HCT116 (cell line): ENCODE measurements at regions not wholly inside any gene's neighbourhood (a gene's known extent, or its start where the extent isn't known, plus 50 kb on each side); places are given as distances from the start of the nearest gene placed in this dataset.

ENCODE experiments used
- ATAC-seq: fragments of 200-7000 bp; cut with Tn5 transposase; 2 replicates; pipeline ENCODE4 v1.9.1; 2020; ENCODE audit warnings: mild to moderate bottlenecking, moderate library complexity
- BruUV-seq: library from RNA; stranded (reverse); fragments of 400-500 nt; replicated peaks from 2 replicates; lab custom pipeline; 2021; lab: Mats Ljungman, UMichigan
- CTCF ChIA-PET: fragments of 300-600 bp; sonication (Branson Sonifier 250); formaldehyde crosslinking; loops from one replicate; lab custom pipeline; 2021; ENCODE audit warnings: antibody characterized with exemption; lab: Charles Lee
- POLR2A ChIA-PET: fragments of 300-600, 350-600 bp; sonication (Branson Sonifier 250); formaldehyde crosslinking; loops from one replicate; lab custom pipeline; 2021; ENCODE audit warnings: antibody characterized with exemption; lab: Charles Lee
- RAD21 ChIA-PET, 2 experiments: fragments of 300-600 bp; sonication (Branson Sonifier 250); formaldehyde crosslinking; loops; one replicate each; lab custom pipeline; 2023; ENCODE audit warnings: low total read pairs in 2 of 2; ENCODE audit not compliant: uncharacterized antibody in 2 of 2, unreplicated experiment in 2 of 2, low non-redundant PET in 1 of 2; lab: Charles Lee
- DNase-seq: peaks from one replicate; pipeline ENCODE4 v3.0.0-alpha.2; 2010; ENCODE audit warnings: low read depth, low spot score
- H2AFZ ChIP-seq: fragments of 200-600 bp; shearing (Covaris generic), sonication (generic); 2 replicates; pipeline ENCODE4 v1.6.1; 2017; ENCODE audit warnings: low read depth, mixed run types, mixed read lengths, antibody characterized with exemption, low read length; ENCODE audit not compliant: poor library complexity, severe bottlenecking
- H3K27ac ChIP-seq: 2 replicates; pipeline ENCODE4 v1.5.1; 2012; ENCODE audit warnings: low read depth, low read length
- H3K27me3 ChIP-seq: fragments of 200-600 bp; sonication (generic); 2 replicates; pipeline ENCODE4 v1.6.1; 2016; ENCODE audit warnings: mixed run types, low read length, mixed read lengths; ENCODE audit not compliant: insufficient read depth
- H3K36me3 ChIP-seq, 2 experiments: fragments of 200-500 bp in 1 of 2; fragments of 200-600 bp in 1 of 2; sonication (Bioruptor generic) in 1 of 2; sonication (generic) in 1 of 2; 2 replicates each; pipeline versions ENCODE4 v1.5.1 to v1.6.1; 2014 to 2016; ENCODE audit warnings: low read length in 2 of 2, inconsistent platforms in 1 of 2, mixed read lengths in 1 of 2, mixed run types in 1 of 2; ENCODE audit not compliant: insufficient read depth in 2 of 2, control insufficient read depth in 1 of 2
- H3K4me1 ChIP-seq, 2 experiments: fragments of 200-600 bp in 1 of 2; sonication (generic) in 1 of 2; 2 replicates each; pipeline versions ENCODE4 v1.5.1 to v1.6.1; 2012 to 2017; ENCODE audit warnings: low read length in 2 of 2, inconsistent platforms in 1 of 2, mild to moderate bottlenecking in 1 of 2, mixed read lengths in 1 of 2, mixed run types in 1 of 2, moderate library complexity in 1 of 2; ENCODE audit not compliant: insufficient read depth in 2 of 2, control insufficient read depth in 1 of 2
- H3K4me2 ChIP-seq: fragments of 200-600 bp; sonication (generic); 2 replicates; pipeline ENCODE4 v1.6.1; 2017; ENCODE audit warnings: mixed run types, low read length, mixed read lengths
- H3K4me3 ChIP-seq, 2 experiments: fragments of 200-600 bp in 1 of 2; sonication (generic) in 1 of 2; replicated peaks in 1 of 2; 2 replicates each; pipeline ENCODE4 v1.5.1; 2011 to 2016; ENCODE audit warnings: low read length in 2 of 2, control low read depth in 1 of 2, low read depth in 1 of 2, mild to moderate bottlenecking in 1 of 2, mixed read lengths in 1 of 2, mixed run types in 1 of 2
- H3K79me2 ChIP-seq: fragments of 200-600 bp; sonication (generic); 2 replicates; pipeline ENCODE4 v1.6.1; 2017; ENCODE audit warnings: mild to moderate bottlenecking, mixed run types, low read length, moderate library complexity, mixed read lengths; ENCODE audit not compliant: insufficient read depth
- H3K9ac ChIP-seq: fragments of 200-600 bp; sonication (generic); 2 replicates; pipeline ENCODE4 v1.6.1; 2016; ENCODE audit warnings: low read length, mixed read lengths
- H3K9me2 ChIP-seq: fragments of 200-600 bp; sonication (generic), shearing (Covaris generic); 2 replicates; pipeline ENCODE4 v1.6.1; 2017; ENCODE audit warnings: mixed run types, mild to moderate bottlenecking, moderate library complexity; ENCODE audit not compliant: insufficient read depth
- H3K9me3 ChIP-seq, 2 experiments: fragments of 200-500 bp in 1 of 2; fragments of 200-600 bp in 1 of 2; sonication (Bioruptor generic) in 1 of 2; sonication (generic) in 1 of 2; 2 replicates each; pipeline ENCODE4 v1.6.1; 2014 to 2017; ENCODE audit warnings: low read length in 2 of 2, mixed read lengths in 2 of 2, inconsistent platforms in 1 of 2, low read depth in 1 of 2, mild to moderate bottlenecking in 1 of 2, mixed run types in 1 of 2, moderate library complexity in 1 of 2; ENCODE audit not compliant: control insufficient read depth in 1 of 2, insufficient read depth in 1 of 2
- H4K20me1 ChIP-seq: fragments of 200-600 bp; sonication (generic), shearing (Covaris generic); 2 replicates; pipeline ENCODE4 v1.6.1; 2017; ENCODE audit warnings: mixed run types, mild to moderate bottlenecking, moderate library complexity; ENCODE audit not compliant: insufficient read depth
- CBX3 ChIP-seq: IDR thresholded peaks from 2 replicates; pipeline ENCODE4 v1.6.1; 2012; ENCODE audit warnings: low read depth
- ELF1 ChIP-seq: IDR thresholded peaks from 2 replicates; pipeline ENCODE4 v1.6.1; 2012; ENCODE audit warnings: low read depth, borderline replicate concordance
- EZH2 ChIP-seq: fragments of 200-600 bp; sonication (generic); IDR thresholded peaks from 2 replicates; pipeline ENCODE4 v1.6.1; 2017; ENCODE audit warnings: antibody characterized with exemption, mixed run types
- FOSL1 ChIP-seq: IDR thresholded peaks from 2 replicates; pipeline ENCODE4 v1.6.1; 2012; ENCODE audit warnings: low read depth
- JUND ChIP-seq: IDR thresholded peaks from 2 replicates; pipeline ENCODE4 v1.6.1; 2012
- MAX ChIP-seq: IDR thresholded peaks from 2 replicates; pipeline ENCODE4 v1.6.1; 2012
- POLR2A ChIP-seq: IDR thresholded peaks from 2 replicates; pipeline ENCODE4 v1.7.0; 2011; ENCODE audit warnings: borderline replicate concordance; ENCODE audit not compliant: insufficient read depth, insufficient read length; ENCODE audit errors: extremely low read depth
- POLR2AphosphoS5 ChIP-seq: IDR thresholded peaks from 2 replicates; pipeline ENCODE4 v1.6.1; 2011; ENCODE audit warnings: mild to moderate bottlenecking, low read depth, low read length, moderate library complexity
- RAD21 ChIP-seq: IDR thresholded peaks from 2 replicates; pipeline ENCODE4 v1.6.1; 2012; ENCODE audit warnings: low read depth, mild to moderate bottlenecking
- SIN3A ChIP-seq: IDR thresholded peaks from 2 replicates; pipeline ENCODE4 v1.6.1; 2012; ENCODE audit warnings: low read depth
- SP1 ChIP-seq: IDR thresholded peaks from 2 replicates; pipeline ENCODE4 v1.6.1; 2012; ENCODE audit warnings: low read depth
- SRF ChIP-seq: IDR thresholded peaks from 2 replicates; pipeline ENCODE4 v1.6.1; 2012; ENCODE audit warnings: low read depth
- YY1 ChIP-seq: IDR thresholded peaks from 2 replicates; pipeline ENCODE4 v1.6.1; 2011; ENCODE audit warnings: low read length, low read depth, moderate library complexity, mild to moderate bottlenecking; ENCODE audit not compliant: insufficient replicate concordance; ENCODE audit errors: extremely low read depth
- ZFX ChIP-seq: fragments of 450-650 bp; IDR thresholded peaks from 2 replicates; pipeline ENCODE4 v1.6.1; 2017
- ZNF274 ChIP-seq: fragments of 200-500 bp; sonication (Bioruptor generic); IDR thresholded peaks from 2 replicates; pipeline ENCODE4 v1.6.1; 2014; ENCODE audit warnings: mild to moderate bottlenecking, low read depth, low read length, inconsistent platforms
- intact Hi-C: fragments of 100-400 bp; cut with micrococcal nuclease; formaldehyde crosslinking; loops from 2 replicates; pipeline ENCODE4 v1.10.0; 2022
- TF ChIP-seq, protein P1 (sequence below): IDR thresholded peaks from 2 replicates; pipeline ENCODE4 v1.6.1; 2011; ENCODE audit warnings: mild to moderate bottlenecking, low read length, moderate library complexity; ENCODE audit not compliant: insufficient replicate concordance; ENCODE audit errors: extremely low read depth
- TF ChIP-seq, protein P2 (sequence below), 3 experiments: fragments of 200-600 bp in 1 of 3; sonication (generic) in 1 of 3; IDR thresholded peaks in 2 of 3; conservative IDR thresholded peaks in 1 of 3; 2 replicates each; pipeline ENCODE4 v1.5.1; 2012 to 2017; ENCODE audit warnings: low read depth in 2 of 3, low read length in 2 of 3, antibody characterized with exemption in 1 of 3, borderline replicate concordance in 1 of 3, control low read depth in 1 of 3, mild to moderate bottlenecking in 1 of 3, mixed read lengths in 1 of 3, mixed run types in 1 of 3, moderate library complexity in 1 of 3; ENCODE audit not compliant: insufficient read depth in 1 of 3
- TF ChIP-seq, protein P3 (sequence below): IDR thresholded peaks from 2 replicates; pipeline ENCODE4 v1.6.1; 2012; ENCODE audit warnings: low read depth

- ChIA-PET POLR2A (no interaction called here), CTCF (no interaction called here), RAD21 (no interaction called here)
- no TSS peak for BruUV-seq
- intact Hi-C loops = no loop called here
- no peak overlapping the region for H3K9ac ChIP-seq
- no peak overlapping the region for H2AFZ ChIP-seq
- no peaks in the 10 kb centered on the region for H3K4me1 ChIP-seq
- no peaks in the 10 kb centered on the region for H3K36me3 ChIP-seq
- H3K4me2 ChIP-seq = no peak overlapping the region
- H4K20me1 ChIP-seq = no peaks in the 10 kb centered on the region
- DNase-seq = no peak
- no peaks in the 10 kb centered on the region for H3K79me2 ChIP-seq
- no peak overlapping the region for H3K27ac ChIP-seq
- no peak overlapping the region for H3K4me3 ChIP-seq
- H3K9me3 ChIP-seq = peaks cover 0 to 4% of the 10 kb centered on the region in 2 experiments; a peak in 2 of 4 replicates
- ATAC-seq = no peak
- H3K27me3 ChIP-seq = no peaks in the 10 kb centered on the region
- no peak for TF ChIP-seq ZFX
- no peak for TF ChIP-seq POLR2A
- no peak for TF ChIP-seq FOSL1
- TF ChIP-seq, protein P1, sequence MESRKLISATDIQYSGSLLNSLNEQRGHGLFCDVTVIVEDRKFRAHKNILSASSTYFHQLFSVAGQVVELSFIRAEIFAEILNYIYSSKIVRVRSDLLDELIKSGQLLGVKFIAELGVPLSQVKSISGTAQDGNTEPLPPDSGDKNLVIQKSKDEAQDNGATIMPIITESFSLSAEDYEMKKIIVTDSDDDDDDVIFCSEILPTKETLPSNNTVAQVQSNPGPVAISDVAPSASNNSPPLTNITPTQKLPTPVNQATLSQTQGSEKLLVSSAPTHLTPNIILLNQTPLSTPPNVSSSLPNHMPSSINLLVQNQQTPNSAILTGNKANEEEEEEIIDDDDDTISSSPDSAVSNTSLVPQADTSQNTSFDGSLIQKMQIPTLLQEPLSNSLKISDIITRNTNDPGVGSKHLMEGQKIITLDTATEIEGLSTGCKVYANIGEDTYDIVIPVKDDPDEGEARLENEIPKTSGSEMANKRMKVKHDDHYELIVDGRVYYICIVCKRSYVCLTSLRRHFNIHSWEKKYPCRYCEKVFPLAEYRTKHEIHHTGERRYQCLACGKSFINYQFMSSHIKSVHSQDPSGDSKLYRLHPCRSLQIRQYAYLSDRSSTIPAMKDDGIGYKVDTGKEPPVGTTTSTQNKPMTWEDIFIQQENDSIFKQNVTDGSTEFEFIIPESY = no peak
- no peak for TF ChIP-seq ZNF274
- TF ChIP-seq, protein P2, sequence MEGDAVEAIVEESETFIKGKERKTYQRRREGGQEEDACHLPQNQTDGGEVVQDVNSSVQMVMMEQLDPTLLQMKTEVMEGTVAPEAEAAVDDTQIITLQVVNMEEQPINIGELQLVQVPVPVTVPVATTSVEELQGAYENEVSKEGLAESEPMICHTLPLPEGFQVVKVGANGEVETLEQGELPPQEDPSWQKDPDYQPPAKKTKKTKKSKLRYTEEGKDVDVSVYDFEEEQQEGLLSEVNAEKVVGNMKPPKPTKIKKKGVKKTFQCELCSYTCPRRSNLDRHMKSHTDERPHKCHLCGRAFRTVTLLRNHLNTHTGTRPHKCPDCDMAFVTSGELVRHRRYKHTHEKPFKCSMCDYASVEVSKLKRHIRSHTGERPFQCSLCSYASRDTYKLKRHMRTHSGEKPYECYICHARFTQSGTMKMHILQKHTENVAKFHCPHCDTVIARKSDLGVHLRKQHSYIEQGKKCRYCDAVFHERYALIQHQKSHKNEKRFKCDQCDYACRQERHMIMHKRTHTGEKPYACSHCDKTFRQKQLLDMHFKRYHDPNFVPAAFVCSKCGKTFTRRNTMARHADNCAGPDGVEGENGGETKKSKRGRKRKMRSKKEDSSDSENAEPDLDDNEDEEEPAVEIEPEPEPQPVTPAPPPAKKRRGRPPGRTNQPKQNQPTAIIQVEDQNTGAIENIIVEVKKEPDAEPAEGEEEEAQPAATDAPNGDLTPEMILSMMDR (IDR thresholded peaks at IDR 0.05 in 2 of 3, conservative IDR thresholded peaks at IDR 0.05 in 1 of 3; ENCODE audit: borderline replicate concordance in 1 of 3, insufficient read depth in 1 of 3, low read depth in 2 of 3, low read length in 2 of 3) = no peak
- no peak for TF ChIP-seq MAX
- TF ChIP-seq SRF = no peak
- TF ChIP-seq SP1 = no peak
- no peak for TF ChIP-seq EZH2
- no peak for TF ChIP-seq YY1
- TF ChIP-seq ELF1 = no peak
- TF ChIP-seq RAD21 = no peak
- TF ChIP-seq CBX3 = no peak
- TF ChIP-seq, protein P3, sequence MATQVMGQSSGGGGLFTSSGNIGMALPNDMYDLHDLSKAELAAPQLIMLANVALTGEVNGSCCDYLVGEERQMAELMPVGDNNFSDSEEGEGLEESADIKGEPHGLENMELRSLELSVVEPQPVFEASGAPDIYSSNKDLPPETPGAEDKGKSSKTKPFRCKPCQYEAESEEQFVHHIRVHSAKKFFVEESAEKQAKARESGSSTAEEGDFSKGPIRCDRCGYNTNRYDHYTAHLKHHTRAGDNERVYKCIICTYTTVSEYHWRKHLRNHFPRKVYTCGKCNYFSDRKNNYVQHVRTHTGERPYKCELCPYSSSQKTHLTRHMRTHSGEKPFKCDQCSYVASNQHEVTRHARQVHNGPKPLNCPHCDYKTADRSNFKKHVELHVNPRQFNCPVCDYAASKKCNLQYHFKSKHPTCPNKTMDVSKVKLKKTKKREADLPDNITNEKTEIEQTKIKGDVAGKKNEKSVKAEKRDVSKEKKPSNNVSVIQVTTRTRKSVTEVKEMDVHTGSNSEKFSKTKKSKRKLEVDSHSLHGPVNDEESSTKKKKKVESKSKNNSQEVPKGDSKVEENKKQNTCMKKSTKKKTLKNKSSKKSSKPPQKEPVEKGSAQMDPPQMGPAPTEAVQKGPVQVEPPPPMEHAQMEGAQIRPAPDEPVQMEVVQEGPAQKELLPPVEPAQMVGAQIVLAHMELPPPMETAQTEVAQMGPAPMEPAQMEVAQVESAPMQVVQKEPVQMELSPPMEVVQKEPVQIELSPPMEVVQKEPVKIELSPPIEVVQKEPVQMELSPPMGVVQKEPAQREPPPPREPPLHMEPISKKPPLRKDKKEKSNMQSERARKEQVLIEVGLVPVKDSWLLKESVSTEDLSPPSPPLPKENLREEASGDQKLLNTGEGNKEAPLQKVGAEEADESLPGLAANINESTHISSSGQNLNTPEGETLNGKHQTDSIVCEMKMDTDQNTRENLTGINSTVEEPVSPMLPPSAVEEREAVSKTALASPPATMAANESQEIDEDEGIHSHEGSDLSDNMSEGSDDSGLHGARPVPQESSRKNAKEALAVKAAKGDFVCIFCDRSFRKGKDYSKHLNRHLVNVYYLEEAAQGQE = no peak
- TF ChIP-seq SIN3A = no peak
- TF ChIP-seq JUND = no peak
- no peak for TF ChIP-seq POLR2AphosphoS5
- H3K9me2 ChIP-seq = no peaks in the 10 kb centered on the region
Measured at GRCh38 chr11:79864882-79865281, 424.1 kb upstream of the TENM4 start.
